NK-92 treated with Interleukin-12 subunit alpha and Interleukin-12 subunit beta, amount 100 ng/mL, for 24 hours (cell line): ENCODE measurements at regions not wholly inside any gene's neighbourhood (a gene's known extent, or its start where the extent isn't known, plus 50 kb on each side); places are given as distances from the start of the nearest gene placed in this dataset.

Experiments
- DNase-seq: peaks from one replicate; lab custom pipeline; 2025; lab: John Stamatoyannopoulos, UW

DNA sequence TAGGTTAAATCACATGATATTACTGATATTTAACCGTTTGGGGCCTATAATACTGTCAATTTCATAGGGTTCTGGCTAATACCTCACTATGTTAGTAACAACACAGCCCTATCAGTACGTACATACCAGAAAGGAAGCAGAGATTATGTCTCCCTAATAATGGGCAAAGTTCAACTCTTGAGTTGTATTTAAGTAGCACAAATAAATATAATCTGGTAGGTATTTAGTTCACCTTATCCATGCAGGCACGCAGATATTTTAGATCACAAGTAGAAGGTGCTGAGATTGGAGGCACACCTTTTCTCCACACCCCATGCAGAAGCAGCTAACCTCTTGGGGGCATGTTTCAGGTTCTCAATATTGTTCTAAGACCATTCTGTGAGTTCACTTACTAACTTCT, 118.9 kb downstream of the IRS1 start:
- DNase-seq, result no peak

DNA sequence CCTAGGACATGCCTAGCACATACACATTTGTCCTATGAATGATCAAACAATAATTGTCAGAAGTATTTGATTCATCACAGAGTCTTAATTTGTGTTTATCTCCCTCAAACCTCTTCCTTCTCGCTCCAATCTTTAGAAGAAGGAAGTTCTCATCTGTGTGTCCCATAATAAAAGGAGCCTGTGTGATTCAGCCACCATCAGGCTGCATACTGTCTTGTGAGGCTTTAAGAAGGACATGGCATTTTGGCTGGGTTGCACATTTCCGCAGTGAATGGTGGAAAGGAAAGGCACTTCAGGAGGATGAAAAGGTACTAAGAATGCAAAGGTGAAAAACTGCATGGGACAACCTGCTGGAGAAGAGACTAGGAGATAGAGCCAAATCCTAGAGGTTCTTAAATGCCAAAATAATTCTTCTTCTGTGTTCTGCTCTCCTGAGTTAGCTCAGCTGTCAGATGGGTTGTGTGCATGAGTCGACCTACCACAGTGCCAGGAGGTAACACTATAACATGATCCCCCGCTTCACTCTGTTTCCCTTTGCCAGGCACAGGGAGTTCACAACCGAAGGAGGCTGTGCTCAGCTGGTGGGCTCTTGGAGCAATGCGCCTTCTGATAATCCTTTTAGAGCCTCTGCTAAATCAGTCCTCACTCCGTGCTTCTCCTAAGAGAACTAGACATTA, 120.1 kb downstream of the IRS1 start:
- no peak for DNase-seq

DNA sequence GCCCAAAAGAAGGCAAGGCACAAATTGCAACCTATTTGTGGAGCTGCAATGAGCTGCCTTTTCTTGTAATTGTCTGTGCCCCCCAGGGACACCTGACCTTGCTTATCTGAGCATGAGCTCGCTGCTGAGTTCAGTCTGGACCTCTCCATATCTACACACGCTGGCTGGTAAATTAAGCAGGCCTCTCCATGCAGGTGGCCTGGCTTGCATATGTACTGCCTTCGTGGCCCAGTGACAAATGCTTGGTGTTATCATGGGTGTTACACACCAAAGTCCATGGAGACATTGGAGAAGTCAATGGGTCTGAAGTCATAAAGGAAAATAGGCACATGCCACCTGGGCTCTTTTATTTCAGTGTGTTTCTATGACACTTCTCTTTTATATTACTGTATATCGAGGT, 121.2 kb downstream of the IRS1 start:
- no peak for DNase-seq

DNA sequence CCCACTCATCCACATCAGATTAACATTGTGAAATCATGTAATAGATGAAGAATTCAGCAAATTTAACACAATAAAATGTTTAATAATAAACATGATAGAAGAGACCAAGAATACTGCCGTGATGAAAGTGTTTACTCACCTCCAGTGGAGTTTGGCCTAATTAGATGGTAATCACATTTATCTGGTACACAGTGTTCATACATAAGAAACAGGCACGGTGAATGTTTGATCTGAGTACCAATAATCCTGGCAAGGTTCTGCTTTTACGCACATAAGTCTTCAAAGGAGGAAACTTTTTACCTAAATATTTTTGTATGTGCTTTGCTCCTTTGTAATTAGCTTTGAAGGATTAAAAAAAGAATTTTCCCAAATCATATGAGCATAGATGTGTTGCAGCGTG, 122.5 kb downstream of the IRS1 start:
- DNase-seq, result no peak

DNA sequence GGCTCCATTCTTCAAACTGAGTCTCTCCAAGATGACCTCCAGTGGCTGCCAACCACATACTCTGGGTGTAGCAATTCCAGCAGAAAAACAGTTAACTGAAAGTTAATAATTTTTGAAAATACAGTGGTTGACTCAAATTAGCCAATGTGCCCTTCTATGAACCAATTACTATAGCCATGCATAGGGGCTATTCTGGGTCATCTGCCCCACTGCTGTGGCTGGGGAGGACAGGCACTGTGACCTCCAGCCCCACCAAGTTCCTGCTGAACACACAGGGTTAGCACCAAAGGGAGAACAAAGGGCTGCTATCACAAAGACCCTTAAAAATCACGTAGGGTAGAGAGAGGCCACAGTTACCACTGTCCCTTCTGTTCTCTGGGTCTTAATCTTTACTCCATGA, 123.0 kb downstream of the IRS1 start:
- no peak for DNase-seq

DNA sequence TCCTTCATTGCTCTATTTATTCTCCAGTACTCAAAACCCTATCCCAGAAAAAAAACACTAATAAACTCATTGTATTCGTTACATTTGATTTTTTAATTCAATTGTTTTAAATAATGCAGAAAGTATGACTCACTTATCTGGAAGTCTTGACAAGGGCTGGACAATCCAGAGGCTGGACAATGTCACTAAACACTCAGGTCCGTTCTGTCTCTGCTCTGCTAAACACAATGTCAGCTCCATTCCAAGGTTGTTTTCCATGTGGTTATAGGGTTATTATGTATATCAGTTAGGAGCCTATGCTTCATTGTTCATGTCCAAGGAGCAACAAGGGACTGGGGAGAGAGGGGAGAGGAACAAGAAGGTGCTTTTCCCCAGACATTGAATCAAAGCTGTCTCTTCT, 125.5 kb downstream of the IRS1 start:
- DNase-seq, result no peak

DNA sequence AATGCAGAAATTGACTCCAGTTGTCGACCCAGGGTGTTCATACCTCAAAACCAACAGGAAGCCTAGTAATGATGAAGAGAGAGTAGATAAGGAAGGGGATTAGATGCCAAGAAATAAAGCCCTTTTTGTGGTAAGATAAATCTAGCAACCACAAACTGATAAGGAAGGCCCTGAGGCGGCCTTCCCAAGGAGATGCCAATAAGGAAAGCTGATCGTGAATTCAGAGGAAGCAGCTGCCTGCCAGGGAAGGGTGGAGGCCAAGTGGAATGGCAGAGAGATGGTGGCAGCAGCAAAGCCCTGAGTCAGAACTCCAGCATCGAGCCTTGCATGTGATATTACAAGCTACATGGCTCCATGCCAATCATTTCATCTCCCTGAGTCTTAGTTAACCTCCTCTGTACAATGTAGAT, 126.3 kb downstream of the IRS1 start:
- no peak for DNase-seq

DNA sequence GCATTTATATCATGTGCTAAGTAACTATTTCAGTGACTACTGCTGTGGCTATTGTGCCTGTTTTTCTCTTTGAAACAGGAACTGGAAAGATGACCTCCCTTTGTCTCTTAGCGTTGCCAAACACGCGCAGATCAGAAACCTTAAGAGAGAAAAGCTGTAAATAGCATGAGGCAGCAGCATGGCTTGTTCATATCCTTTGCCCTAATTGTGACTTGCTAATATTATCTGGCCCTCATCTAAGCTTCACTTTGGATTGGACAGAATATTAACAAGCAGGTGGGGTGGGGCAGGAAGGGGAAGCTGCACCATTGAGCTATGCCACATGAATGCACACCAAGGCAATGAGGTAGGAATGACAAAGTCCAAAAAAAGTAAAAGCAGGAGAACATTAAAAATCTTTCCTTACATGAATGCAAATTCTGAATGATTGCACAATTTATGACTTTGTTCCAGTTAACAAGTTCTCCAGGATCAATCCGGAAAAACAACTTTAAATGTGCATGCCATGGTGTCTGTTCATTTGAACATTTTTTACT, 128.4 kb downstream of the IRS1 start:
- DNase-seq, result no peak

DNA sequence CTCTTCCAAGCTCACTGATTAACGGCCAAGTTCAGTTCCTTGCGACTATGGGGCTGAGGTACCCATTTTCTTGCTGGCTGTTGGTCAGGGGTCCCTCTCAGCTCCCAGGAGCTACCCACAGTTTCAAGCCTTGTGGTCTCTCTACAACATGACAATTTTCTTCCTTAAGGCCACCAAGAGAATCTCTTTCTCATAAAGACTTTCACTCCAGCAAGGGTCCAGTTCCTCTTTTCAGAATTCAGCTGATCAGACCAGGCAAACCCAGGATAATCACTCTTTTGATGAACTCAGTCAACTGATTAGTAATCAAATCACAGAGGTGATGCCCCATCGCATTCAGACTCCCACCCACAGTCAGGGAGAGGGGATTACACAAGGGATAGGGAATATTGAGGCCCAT, 129.7 kb downstream of the IRS1 start:
- DNase-seq, result no peak

DNA sequence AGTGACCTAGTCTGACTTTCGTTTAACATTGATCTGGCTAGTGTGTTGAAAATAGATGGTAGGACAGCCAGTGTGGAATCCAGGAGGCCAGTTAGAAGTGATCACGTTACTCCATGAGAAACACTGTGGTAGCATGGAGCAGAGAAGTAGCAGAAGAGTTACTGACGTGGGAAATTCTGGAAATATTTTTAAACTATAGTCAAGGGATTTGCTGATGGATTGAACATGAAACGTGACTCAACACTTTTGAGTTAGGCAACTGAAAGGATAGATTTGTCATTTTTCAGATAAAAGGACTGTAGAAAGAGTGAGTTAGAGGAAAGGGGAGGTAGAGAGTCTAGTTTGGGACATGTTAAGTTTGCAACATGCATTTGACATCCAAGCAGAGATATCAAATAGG, 130.4 kb downstream of the IRS1 start:
- no peak for DNase-seq

DNA sequence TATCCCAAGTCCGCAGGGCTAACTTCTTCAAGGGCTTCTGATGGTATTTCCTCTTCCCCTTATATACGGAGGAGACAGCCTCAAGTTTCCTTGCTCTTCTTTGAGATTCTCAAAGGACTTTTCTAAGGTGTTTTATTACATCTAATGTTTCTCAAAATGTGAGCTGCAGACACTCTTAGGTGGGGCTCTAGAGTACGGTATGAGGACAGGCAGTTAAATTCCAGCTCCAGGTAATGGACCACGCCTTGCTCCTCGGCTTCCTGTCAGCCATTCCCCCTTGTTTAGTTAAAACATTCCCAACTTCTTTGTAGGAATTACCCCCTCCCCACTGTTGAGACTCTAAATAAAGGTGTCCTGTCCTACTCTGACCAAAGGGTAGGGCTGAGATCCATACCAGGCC, 131.9 kb downstream of the IRS1 start:
- DNase-seq, result no peak

DNA sequence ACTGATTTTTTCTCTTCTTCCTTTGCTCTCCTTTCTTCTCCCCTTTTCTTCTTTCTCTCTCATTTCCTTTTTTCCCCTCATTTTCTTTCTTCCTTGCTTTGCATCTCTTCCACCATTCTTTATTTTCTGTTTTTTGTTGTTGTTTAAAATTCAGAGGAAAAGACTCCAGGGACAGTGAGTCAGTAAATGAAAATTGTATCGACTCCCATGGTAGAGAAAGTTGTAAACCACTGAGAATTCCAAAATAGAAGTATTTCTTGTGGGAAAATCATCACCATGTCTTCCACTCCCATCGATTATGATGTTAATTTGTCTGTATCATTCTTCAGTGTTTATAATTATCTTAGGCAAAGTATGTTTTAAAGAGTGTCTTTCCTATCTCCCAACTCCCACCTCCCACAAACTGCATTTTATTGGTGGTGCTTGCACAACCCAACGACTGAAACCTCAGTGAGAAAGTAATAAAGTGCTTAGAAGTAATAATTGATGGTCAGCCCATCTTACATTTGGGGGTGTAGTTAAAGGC, 134.3 kb downstream of the IRS1 start:
- DNase-seq, result no peak

DNA sequence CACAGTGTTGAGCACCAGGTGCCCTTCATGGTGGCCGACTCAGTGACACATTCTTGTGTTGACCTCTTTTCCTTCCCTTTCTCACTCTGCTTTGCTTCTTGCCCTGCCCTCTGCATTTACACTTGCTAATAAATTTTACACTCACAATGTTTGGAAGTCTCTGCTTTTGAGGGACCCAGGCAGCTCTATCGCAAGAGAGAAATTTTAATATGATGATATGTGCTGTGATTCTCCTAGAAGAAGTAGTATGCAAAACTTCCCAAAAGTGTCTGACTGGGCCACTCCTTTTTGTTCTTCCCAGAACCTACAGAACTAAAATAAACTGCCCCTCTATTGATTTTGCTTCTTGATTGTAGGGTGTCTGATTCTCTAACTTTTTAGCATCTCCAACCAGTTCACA, 135.0 kb downstream of the IRS1 start:
- DNase-seq, result no peak

DNA sequence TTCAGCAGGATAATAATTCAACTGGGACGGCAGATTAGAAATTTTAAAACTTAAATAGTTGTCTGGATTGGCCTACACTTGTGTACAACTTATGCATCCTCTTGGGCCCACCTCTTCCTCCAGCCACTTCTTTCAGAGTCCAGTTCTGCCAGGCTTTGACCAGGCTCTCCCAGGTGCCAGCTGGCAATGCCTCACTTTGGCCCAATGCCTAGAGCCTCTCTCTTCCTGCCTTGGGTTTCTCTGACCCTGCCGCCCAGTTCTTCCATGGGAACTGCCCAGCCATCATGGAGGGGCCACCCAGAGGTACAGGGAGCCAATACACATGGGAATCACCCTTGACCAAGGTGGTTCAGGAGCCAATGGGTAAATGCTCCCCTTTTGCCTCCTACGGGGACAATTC, 135.5 kb downstream of the IRS1 start:
- no peak for DNase-seq

DNA sequence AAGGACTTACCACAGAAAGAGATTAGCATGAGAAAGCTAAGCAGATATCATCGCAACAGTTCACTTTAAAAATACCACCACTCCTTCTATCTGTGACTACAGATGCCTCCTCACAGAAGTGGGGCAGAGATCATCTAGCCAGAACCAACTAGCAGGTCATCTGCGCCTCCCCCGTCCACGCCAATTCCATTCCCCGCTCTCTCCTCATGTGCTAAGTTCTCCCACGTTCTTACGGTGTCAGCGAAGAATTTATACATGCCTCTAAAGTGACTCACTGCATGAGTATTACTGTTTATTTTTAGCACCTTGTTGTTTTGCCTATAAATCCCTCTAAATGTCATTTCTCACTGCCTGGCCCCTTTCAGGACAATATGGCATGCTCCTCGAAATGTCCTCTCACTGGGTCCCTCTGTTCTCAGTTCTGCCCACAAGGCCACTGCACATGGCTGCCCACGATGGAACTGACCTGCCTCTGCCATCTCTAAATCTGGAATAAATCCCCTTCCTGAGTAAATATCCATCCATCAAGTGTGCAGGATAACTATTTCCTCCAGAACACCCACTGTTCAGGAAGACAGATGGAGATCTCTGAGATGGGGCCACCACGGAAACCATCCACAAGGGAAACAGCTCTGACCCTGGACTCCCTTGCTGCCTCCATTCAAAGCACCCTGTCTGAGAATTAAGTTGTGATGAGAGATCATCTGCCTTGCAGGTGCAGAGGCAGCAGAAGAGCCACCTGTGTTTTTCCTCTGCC, 137.7 kb downstream of the IRS1 start:
- no peak for DNase-seq

DNA sequence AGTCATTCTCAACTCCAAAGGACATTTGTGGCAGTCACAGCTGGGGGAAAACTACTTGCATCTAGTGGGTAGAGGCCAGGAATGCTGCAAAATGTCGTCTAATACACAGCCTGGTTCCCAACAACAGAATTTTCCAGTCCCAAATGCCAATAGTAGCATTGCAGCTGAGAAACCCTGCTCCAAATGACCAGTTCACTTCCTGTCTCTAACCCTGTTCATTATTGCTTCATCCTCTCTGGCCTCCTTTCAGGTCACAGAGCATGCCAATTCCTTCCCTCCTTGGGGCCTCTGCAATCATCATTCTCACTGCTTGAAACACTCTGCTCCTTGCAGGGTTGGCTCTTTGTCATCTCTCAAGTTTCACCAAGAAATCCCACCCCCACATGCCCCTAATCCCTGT, 139.1 kb downstream of the IRS1 start:
- no peak for DNase-seq

DNA sequence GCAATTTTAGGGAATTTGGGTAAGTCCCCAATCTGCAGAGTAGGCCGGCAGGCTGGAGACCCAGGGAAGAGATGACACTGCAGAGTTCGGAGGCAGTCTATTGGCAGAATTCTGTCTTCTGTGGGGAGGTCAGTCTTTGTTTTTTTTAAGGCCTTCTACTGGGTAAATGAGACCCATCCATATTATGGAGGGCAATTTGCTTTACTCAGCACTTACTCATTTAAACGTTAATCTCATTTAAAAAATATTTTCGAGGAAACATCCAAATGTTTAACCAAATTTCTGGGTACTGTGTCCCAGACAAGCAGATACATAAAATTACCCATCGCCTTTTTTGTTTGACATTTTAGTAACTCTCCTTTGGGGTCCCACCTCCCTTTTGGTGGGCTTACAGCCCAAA, 139.5 kb downstream of the IRS1 start:
- DNase-seq, result no peak

DNA sequence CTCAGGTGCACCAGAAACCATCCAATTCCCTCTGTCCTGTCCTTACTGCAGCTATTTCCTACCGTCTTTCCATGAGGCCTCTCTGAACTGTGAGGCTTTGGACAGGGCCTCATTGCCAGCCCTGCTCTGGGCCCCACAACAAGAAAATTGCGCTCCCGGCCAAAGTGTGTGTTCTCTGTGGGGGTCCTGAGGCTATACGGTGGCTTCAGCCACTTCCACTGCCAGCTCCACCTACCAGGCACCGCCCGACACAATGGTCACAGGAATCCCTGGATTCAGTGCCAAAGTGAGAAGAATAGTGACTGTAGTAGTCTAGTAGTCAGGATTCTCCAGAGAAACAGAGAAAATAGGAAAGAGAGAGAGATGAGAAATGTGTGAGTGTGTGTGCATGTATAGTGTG, 140.2 kb downstream of the IRS1 start:
- no peak for DNase-seq

DNA sequence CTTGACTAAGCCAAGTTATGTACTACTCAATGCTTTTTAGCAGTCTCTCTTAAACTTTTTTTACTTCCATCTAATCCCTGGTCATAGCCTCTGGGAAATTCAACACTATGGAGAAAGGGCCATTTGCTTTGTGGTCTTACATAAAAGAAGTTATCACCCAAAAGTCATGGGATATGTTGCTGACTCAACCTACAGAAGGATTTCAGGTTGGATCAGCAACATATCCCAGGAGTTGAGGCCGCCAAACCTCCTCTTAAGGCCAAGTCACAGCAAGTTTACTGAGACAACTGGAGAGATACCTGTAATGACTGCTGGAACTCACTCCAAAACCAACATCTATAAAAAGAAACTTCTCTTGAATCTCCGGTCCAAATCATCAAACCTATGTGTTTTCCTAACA, 141.1 kb downstream of the IRS1 start:
- DNase-seq, result no peak

DNA sequence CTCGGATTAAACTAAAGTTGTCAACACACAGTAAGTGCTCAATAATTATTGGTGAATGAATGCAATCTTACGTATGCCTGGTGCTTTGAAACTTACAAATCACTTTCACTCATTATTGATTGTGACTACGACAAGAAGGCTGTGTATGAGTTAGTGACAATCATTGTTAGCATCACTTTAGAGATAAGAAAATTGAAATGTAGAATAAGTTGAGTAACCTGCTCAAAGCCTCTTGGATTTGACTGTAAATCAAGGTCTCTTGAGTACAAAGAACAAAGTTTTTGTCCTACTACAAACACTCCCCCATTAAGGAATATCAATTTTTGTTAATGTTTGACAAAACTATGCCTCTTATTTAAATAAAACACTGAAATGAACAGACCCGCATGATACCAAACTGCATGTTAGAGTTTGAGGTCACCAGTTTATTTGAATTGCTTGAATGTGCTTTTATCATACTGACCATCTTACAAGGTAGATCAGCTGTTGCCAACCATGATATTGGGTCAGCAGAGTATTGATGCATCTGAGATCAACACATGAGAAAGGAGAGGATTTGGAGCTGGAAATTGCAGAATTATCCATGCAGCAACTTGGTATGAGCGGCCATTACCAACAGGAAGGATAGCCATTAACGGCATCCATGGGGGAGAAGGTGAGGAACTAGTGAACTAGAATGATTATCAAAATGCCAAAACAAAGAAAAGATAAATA, 142.1 kb downstream of the IRS1 start:
- no peak for DNase-seq

DNA sequence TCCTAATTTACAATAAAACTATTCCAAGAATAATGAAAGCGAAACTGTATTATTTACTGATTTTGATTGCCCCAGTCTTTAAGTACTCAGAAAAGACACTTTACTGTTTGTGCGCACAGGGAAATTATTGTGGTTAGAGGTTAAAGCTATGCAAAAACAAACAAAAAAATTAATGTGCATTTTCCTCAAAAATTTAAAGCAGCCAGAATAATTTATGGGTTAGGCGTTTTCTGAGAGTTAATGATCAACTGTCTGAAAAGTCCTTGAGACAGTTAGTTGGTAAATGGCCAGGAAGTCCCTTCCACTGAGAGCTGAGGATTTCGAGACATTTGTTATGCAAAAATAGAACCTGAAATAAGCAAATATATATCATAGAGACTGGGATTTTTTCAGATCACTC, 143.3 kb downstream of the IRS1 start:
- DNase-seq, result no peak

DNA sequence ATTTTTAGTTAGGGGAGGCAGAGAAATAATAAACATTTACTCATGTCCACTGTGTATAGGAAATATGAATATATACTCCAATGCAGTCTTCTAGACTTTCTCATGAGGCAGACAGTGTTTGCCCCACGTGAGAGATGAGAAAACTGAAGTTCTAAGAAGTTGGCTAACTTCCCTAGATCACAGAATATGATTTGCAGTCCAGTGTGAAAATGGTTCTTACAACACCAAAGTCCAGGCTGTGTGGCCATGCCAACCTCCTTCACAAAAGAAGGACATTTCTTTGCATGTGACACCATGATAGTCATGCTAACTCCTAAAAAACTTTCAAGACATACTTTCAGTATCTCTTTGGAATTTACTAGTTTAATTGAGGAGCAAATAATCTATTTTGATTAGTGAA, 143.7 kb downstream of the IRS1 start:
- DNase-seq, result no peak
